MM.1S (cell line): ENCODE measurements at regions not wholly inside any gene's neighbourhood (a gene's known extent, or its start where the extent isn't known, plus 50 kb on each side); places are given as distances from the start of the nearest gene placed in this dataset.

Experiments
- DNase-seq: peaks from one replicate; pipeline ENCODE4 v3.0.0-alpha.2; 2015
- H2AFZ ChIP-seq: fragments of 300-600 bp; sonication (generic); 2 replicates; pipeline ENCODE4 v1.6.0; 2016; ENCODE audit warnings: antibody characterized with exemption, low read length
- H3F3A ChIP-seq: fragments of 300-600 bp; sonication (generic); 2 replicates; pipeline ENCODE4 v1.6.1; 2016; ENCODE audit warnings: mild to moderate bottlenecking, antibody characterized with exemption, low read length, moderate library complexity, mixed read lengths; ENCODE audit not compliant: insufficient read depth
- H3K27ac ChIP-seq: fragments of 300-600 bp; sonication (generic); 2 replicates; pipeline ENCODE4 v1.5.1; 2016; ENCODE audit warnings: mild to moderate bottlenecking, low read length
- H3K27me3 ChIP-seq: fragments of 300-600 bp; sonication (generic); replicated peaks from 2 replicates; pipeline ENCODE4 v1.6.0; 2016; ENCODE audit warnings: low read length; ENCODE audit not compliant: insufficient read depth
- H3K36me3 ChIP-seq: fragments of 300-600 bp; sonication (generic); replicated peaks from 2 replicates; pipeline ENCODE4 v1.6.1; 2016; ENCODE audit warnings: mild to moderate bottlenecking, low read length, mixed read lengths; ENCODE audit not compliant: insufficient read depth
- H3K4me1 ChIP-seq: fragments of 300-600 bp; sonication (generic); 2 replicates; pipeline ENCODE4 v1.6.1; 2016; ENCODE audit warnings: low read length, mixed read lengths
- H3K4me2 ChIP-seq: fragments of 300-600 bp; sonication (generic); 2 replicates; pipeline ENCODE4 v1.6.0; 2016; ENCODE audit warnings: low read depth, low read length
- H3K4me3 ChIP-seq: fragments of 300-600 bp; sonication (generic); 2 replicates; pipeline ENCODE4 v1.5.1; 2016; ENCODE audit warnings: low read length, mixed read lengths
- H3K79me2 ChIP-seq: fragments of 300-600 bp; sonication (generic); 2 replicates; pipeline ENCODE4 v1.6.1; 2016; ENCODE audit warnings: mixed run types, low read length, mixed read lengths
- H3K9ac ChIP-seq: fragments of 300-600 bp; sonication (generic); 2 replicates; pipeline ENCODE4 v1.6.1; 2016; ENCODE audit warnings: low read length, mixed read lengths
- H3K9me2 ChIP-seq: fragments of 300-600 bp; sonication (generic); replicated peaks from 2 replicates; pipeline ENCODE4 v1.6.1; 2016; ENCODE audit warnings: mild to moderate bottlenecking, low read length, mixed read lengths; ENCODE audit not compliant: insufficient read depth
- H3K9me3 ChIP-seq: fragments of 300-600 bp; sonication (generic); replicated peaks from 2 replicates; pipeline ENCODE4 v1.6.1; 2016; ENCODE audit warnings: mild to moderate bottlenecking, low read length, mixed read lengths; ENCODE audit not compliant: insufficient read depth
- H4K20me1 ChIP-seq: fragments of 300-600 bp; sonication (generic); 2 replicates; pipeline ENCODE4 v1.6.1; 2016; ENCODE audit warnings: mild to moderate bottlenecking, low read length, moderate library complexity, mixed read lengths; ENCODE audit not compliant: insufficient read depth
- CTCF ChIP-seq: fragments of 300-600 bp; sonication (generic); IDR thresholded peaks from 2 replicates; pipeline ENCODE4 v1.5.1; 2016; ENCODE audit warnings: antibody characterized with exemption, low read length, mixed read lengths
- EZH2 ChIP-seq: fragments of 300-600 bp; sonication (generic); optimal IDR thresholded peaks from 2 replicates; pipeline ENCODE3; 2017; ENCODE audit warnings: low read depth, mild to moderate bottlenecking, antibody characterized with exemption, low read length, mixed read lengths
- EZH2phosphoT487 ChIP-seq: fragments of 300-600 bp; sonication (generic); IDR thresholded peaks from 2 replicates; pipeline ENCODE4 v1.6.1; 2018; ENCODE audit warnings: antibody characterized with exemption, low read length

GRCh38 chr12:11565752-11566151, 83.7 kb upstream of the ETV6 start:
- Histone ChIP-seq H3K4me3 (no peak overlapping the region), H3K9me2 (no peaks in the 10 kb centered on the region), H3K79me2 (no peaks in the 10 kb centered on the region), H3K27ac (no peak overlapping the region), H3K9me3 (no peaks in the 10 kb centered on the region), H3K36me3 (no peaks in the 10 kb centered on the region), H3K4me2 (no peak overlapping the region), H4K20me1 (no peaks in the 10 kb centered on the region), H3F3A (no peaks in the 10 kb centered on the region), H3K27me3 (no peaks in the 10 kb centered on the region), H3K9ac (no peak overlapping the region), H3K4me1 (peaks cover 8% of the 10 kb centered on the region; the same call in 1 of the 2 replicates), H2AFZ (no peak overlapping the region)
- TF ChIP-seq CTCF = no peak
- TF ChIP-seq EZH2phosphoT487 = no peak
- TF ChIP-seq EZH2 = no peak
- no peak for DNase-seq

GRCh38 chr12:11568155-11568761, 81.2 kb upstream of the ETV6 start:
- no peak overlapping the region for H3K4me3 ChIP-seq
- H3K9me2 ChIP-seq = no peaks in the 10 kb centered on the region
- H3K27ac ChIP-seq = peak overlapping the region; percentile 36; the same call in 1 of the 2 replicates
- no peak overlapping the region for H3K9ac ChIP-seq
- DNase-seq = no peak
- no peak overlapping the region for H2AFZ ChIP-seq
- no peaks in the 10 kb centered on the region for H3K79me2 ChIP-seq
- no peaks in the 10 kb centered on the region for H4K20me1 ChIP-seq
- no peaks in the 10 kb centered on the region for H3K9me3 ChIP-seq
- no peaks in the 10 kb centered on the region for H3F3A ChIP-seq
- no peaks in the 10 kb centered on the region for H3K36me3 ChIP-seq
- no peak overlapping the region for H3K4me2 ChIP-seq
- TF ChIP-seq EZH2 (no peak), EZH2phosphoT487 (no peak), CTCF (no peak)
- H3K27me3 ChIP-seq = no peaks in the 10 kb centered on the region
- peaks cover 8% of the 10 kb centered on the region; the same call in 1 of the 2 replicates for H3K4me1 ChIP-seq

- Histone ChIP-seq H3K9me2 (no peaks in the 10 kb centered on the region), H3K4me3 (no peak overlapping the region)
These were observed 80.6 kb upstream of the ETV6 start for GRCh38 chr12:11568762-11569478.

More at GRCh38 chr12:11568762-11569478, 80.6 kb upstream of the ETV6 start:
- DNase-seq = peak; percentile 26
- Histone ChIP-seq H3K9me3 (no peaks in the 10 kb centered on the region), H2AFZ (no peak overlapping the region), H4K20me1 (no peaks in the 10 kb centered on the region), H3K9ac (no peak overlapping the region), H3K79me2 (no peaks in the 10 kb centered on the region), H3K27ac (peak overlapping the region; percentile 36; the same call in 1 of the 2 replicates), H3K36me3 (no peaks in the 10 kb centered on the region), H3K27me3 (no peaks in the 10 kb centered on the region), H3K4me2 (no peak overlapping the region), H3K4me1 (peaks cover 8% of the 10 kb centered on the region; the same call in 1 of the 2 replicates), H3F3A (no peaks in the 10 kb centered on the region)
- TF ChIP-seq EZH2 (no peak), EZH2phosphoT487 (no peak), CTCF (no peak)
